ENCODE measurements at regions not wholly inside any gene's neighbourhood (a gene's known extent, or its start where the extent isn't known, plus 50 kb on each side); places are given as distances from the start of the nearest gene placed in this dataset.

DNA sequence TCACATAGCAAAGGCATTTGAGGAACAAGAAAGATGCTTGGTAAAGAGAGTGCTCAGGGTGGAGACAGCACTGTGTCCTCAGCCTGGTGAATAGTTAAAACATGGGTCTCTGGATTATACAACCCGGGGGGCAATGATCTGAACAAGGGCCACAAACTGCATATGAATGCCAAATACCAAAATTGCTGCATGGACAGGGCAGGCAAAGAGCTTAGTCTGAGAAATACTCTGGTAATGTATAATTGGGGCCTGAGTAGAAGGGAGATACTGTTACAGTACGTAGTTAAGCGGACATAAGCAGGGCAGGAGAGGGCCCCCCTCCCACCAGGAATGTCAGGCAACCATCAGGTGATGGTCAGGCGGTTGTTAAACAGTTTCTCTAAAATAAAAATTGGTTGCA is 99.3 kb upstream of the CDK1 start:
- H3K36me3 ChIP-seq: no peaks in the 10 kb centered on the region
- H3K4me3 ChIP-seq: no peak overlapping the region
- no peaks in the 10 kb centered on the region for H3K4me1 ChIP-seq
- no peak overlapping the region for H3K27ac ChIP-seq
- H3K27me3 ChIP-seq: no peaks in the 10 kb centered on the region
- intact Hi-C loops (cut with DNase I; ENCODE audit: low total_unique reads): no loop called here
- no peak for TF ChIP-seq POLR2A (IDR thresholded peaks at IDR 0.05)
- TF ChIP-seq, protein P1, sequence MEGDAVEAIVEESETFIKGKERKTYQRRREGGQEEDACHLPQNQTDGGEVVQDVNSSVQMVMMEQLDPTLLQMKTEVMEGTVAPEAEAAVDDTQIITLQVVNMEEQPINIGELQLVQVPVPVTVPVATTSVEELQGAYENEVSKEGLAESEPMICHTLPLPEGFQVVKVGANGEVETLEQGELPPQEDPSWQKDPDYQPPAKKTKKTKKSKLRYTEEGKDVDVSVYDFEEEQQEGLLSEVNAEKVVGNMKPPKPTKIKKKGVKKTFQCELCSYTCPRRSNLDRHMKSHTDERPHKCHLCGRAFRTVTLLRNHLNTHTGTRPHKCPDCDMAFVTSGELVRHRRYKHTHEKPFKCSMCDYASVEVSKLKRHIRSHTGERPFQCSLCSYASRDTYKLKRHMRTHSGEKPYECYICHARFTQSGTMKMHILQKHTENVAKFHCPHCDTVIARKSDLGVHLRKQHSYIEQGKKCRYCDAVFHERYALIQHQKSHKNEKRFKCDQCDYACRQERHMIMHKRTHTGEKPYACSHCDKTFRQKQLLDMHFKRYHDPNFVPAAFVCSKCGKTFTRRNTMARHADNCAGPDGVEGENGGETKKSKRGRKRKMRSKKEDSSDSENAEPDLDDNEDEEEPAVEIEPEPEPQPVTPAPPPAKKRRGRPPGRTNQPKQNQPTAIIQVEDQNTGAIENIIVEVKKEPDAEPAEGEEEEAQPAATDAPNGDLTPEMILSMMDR (IDR thresholded peaks at IDR 0.05): no peak
- H3K9me3 ChIP-seq: no peaks in the 10 kb centered on the region
- no peak for DNase-seq

DNA sequence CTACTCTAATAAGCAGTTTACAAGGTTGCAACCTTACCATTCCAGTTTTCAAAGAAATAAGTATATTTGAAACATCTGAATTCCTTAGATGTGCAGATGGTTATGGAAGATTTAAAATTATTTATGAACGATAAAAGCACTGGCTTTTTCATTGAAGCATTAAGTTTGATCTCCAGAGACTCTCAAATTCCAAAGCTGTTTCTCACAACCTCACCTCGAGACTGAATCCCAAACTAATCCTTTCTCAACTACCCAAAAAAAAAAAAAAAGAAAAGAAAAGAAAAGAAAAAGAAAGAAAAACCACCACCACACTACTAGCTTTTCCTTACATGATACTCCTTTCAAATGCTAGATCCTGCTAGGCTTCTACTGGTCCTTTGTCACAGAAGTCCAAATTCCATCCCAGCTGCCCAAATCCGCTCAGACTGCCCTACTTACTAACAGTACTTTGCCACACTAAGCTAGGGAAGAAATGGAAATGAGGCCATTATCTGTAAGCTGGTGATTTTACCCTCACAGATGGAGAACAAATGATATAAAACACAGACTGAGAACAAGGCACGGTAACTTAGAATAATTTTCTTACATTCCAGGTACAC is 100.6 kb upstream of the CDK1 start:
- Histone ChIP-seq H3K4me1 (no peaks in the 10 kb centered on the region), H3K4me3 (no peak overlapping the region), H3K27ac (no peak overlapping the region), H3K9me3 (no peaks in the 10 kb centered on the region), H3K27me3 (no peaks in the 10 kb centered on the region), H3K36me3 (no peaks in the 10 kb centered on the region)
- DNase-seq: no peak
- intact Hi-C loops (cut with DNase I; ENCODE audit: low total_unique reads): no loop called here
- TF ChIP-seq POLR2A (IDR thresholded peaks at IDR 0.05): no peak
- TF ChIP-seq, protein P1 (IDR thresholded peaks at IDR 0.05): no peak

DNA sequence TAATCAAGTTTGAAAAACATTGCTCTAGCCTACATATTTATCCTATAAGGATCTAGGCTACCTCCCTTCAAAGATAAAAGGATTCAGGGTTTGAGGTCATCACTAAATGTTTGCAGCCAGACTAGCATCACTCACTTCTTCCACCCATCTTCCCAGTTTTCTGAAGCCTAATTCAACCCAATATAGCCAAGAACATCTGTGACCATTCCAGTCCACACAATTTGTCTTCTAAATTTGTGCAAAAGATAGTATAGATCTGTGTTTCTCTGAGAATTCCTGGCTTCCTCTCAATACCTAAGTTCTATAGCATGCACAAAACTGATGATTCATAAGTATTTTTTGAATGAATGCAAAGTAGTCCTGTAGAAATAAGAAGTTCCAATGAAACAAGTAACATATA is 103.0 kb upstream of the CDK1 start:
- no peaks in the 10 kb centered on the region for H3K9me3 ChIP-seq
- H3K4me1 ChIP-seq: no peaks in the 10 kb centered on the region
- no peaks in the 10 kb centered on the region for H3K36me3 ChIP-seq
- TF ChIP-seq, protein P1 (IDR thresholded peaks at IDR 0.05): no peak
- TF ChIP-seq POLR2A (IDR thresholded peaks at IDR 0.05): no peak
- H3K27ac ChIP-seq: no peak overlapping the region
- H3K27me3 ChIP-seq: no peaks in the 10 kb centered on the region
- no peak for DNase-seq
- intact Hi-C loops (cut with DNase I; ENCODE audit: low total_unique reads): no loop called here
- H3K4me3 ChIP-seq: no peak overlapping the region

DNA sequence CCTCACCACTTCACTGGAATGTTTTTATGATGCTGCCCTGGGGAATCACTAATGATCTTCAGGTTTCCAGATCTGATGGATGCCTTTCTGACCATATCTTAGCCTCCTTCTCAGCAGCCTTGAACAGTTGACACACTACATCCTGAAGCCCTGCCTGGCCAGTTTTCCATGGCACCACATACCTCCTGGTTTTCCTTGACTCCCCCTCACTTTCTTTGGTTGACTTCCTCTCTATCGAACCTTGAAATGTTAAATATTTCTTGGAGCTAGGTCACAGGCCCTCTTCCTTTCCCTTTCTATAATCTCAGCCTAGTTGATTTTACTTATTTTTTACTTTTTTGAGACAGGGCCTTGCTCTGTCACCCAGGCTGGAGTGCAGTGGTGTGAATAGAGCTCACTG is 108.8 kb upstream of the CDK1 start:
- Histone ChIP-seq H3K36me3 (no peaks in the 10 kb centered on the region), H3K27me3 (no peaks in the 10 kb centered on the region), H3K4me3 (no peak overlapping the region), H3K4me1 (no peaks in the 10 kb centered on the region), H3K27ac (no peak overlapping the region), H3K9me3 (no peaks in the 10 kb centered on the region)
- intact Hi-C loops (cut with DNase I; ENCODE audit: low total_unique reads): no loop called here
- TF ChIP-seq, protein P1 (IDR thresholded peaks at IDR 0.05): no peak
- TF ChIP-seq POLR2A (IDR thresholded peaks at IDR 0.05): no peak
- DNase-seq: no peak

DNA sequence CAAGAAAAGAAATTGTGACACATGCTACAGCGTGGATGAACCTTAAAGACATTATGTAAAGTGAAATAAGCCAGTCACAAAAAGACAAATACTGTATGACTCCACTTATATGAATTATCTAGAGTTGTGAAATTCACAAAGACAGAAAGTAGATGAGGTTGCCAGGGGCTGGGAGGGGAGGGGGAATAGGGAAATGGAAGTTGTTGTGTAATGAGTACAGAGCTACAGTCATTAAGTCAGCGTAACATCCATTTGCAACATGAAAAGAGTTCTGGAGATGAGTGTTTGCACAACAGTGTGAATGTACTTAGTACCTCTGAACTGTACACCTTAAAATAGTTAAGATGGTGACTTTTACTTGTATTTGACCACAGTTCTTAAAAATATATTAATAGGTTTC is 112.1 kb upstream of the CDK1 start:
- intact Hi-C loops (cut with DNase I; ENCODE audit: low total_unique reads): no loop called here
- no peak for DNase-seq
- no peaks in the 10 kb centered on the region for H3K27me3 ChIP-seq

More for the DNA sequence above, 112.1 kb upstream of the CDK1 start:
- Histone ChIP-seq H3K4me3 (no peak overlapping the region), H3K4me1 (no peaks in the 10 kb centered on the region), H3K27ac (no peak overlapping the region), H3K9me3 (no peaks in the 10 kb centered on the region), H3K36me3 (no peaks in the 10 kb centered on the region)
- no peak for TF ChIP-seq POLR2A (IDR thresholded peaks at IDR 0.05)
- TF ChIP-seq, protein P1 (IDR thresholded peaks at IDR 0.05): no peak
